GM21723 (cell line): ENCODE measurements at regions not wholly inside any gene's neighbourhood (a gene's known extent, or its start where the extent isn't known, plus 50 kb on each side); places are given as distances from the start of the nearest gene placed in this dataset.
"Not testable (repeated sequence)": the region's sequence is repeated elsewhere in the genome, so short reads cannot be mapped to it uniquely, and the experiment has no call there.

Experiments
- ATAC-seq: cut with Tn5 transposase; IDR thresholded peaks from one replicate; pipeline ENCODE4 v1.9.1; 2021; ENCODE audit warnings: mild to moderate bottlenecking, moderate library complexity; ENCODE audit not compliant: unreplicated experiment

GRCh38 chr15:94970096-94970495 lies 738.7 kb downstream of the MCTP2 start:
- no peak for ATAC-seq

- ATAC-seq = no peak
Measured at GRCh38 chr15:94970802-94971201, 739.4 kb downstream of the MCTP2 start.

GRCh38 chr15:94972314-94972713 lies 741.0 kb downstream of the MCTP2 start:
- ATAC-seq = no peak

- ATAC-seq = no peak
Measured at GRCh38 chr15:94987085-94987484, 755.7 kb downstream of the MCTP2 start.

- no peak for ATAC-seq
Measured at GRCh38 chr15:94991718-94992117, 760.4 kb downstream of the MCTP2 start.

GRCh38 chr15:95009635-95010034 lies 778.3 kb downstream of the MCTP2 start:
- no peak for ATAC-seq

GRCh38 chr15:95013381-95013780 lies 782.0 kb downstream of the MCTP2 start:
- no peak for ATAC-seq

- no peak for ATAC-seq
Measured at GRCh38 chr15:95016511-95017229, 785.3 kb downstream of the MCTP2 start.

GRCh38 chr15:95017666-95018328 lies 786.4 kb downstream of the MCTP2 start:
- no peak for ATAC-seq

- no peak for ATAC-seq
Measured at GRCh38 chr15:95018888-95019545, 787.7 kb downstream of the MCTP2 start.

GRCh38 chr15:95019907-95020306 lies 788.5 kb downstream of the MCTP2 start:
- ATAC-seq = no peak

- ATAC-seq = no peak
Measured at GRCh38 chr15:95021816-95022215, 790.5 kb downstream of the MCTP2 start.

- no peak for ATAC-seq
Measured at GRCh38 chr15:95024351-95024750, 793.0 kb downstream of the MCTP2 start.

GRCh38 chr15:95025924-95026728 lies 794.8 kb downstream of the MCTP2 start:
- ATAC-seq = no peak

- ATAC-seq = no peak
Measured at GRCh38 chr15:95027981-95028380, 796.6 kb downstream of the MCTP2 start.

- ATAC-seq = no peak
Measured at GRCh38 chr15:95032156-95032555, 800.8 kb downstream of the MCTP2 start.

GRCh38 chr15:95035106-95035505 lies 803.7 kb downstream of the MCTP2 start:
- ATAC-seq = no peak

GRCh38 chr15:95041297-95041696 lies 809.9 kb downstream of the MCTP2 start:
- ATAC-seq = no peak

GRCh38 chr15:95043236-95043932 lies 812.0 kb downstream of the MCTP2 start:
- not testable (repeated sequence) for ATAC-seq

- no peak for ATAC-seq
Measured at GRCh38 chr15:95043933-95044313, 812.6 kb downstream of the MCTP2 start.
